Neural progenitor cell (in vitro differentiated cells): ENCODE measurements at regions not wholly inside any gene's neighbourhood (a gene's known extent, or its start where the extent isn't known, plus 50 kb on each side); places are given as distances from the start of the nearest gene placed in this dataset.
"Not testable (repeated sequence)": the region's sequence is repeated elsewhere in the genome, so short reads cannot be mapped to it uniquely, and the experiment has no call there.

ENCODE experiments used
- DNase-seq: peaks from one replicate; pipeline ENCODE4 v3.0.0-alpha.2; 2016; ENCODE audit warnings: low spot score
- H2AFZ ChIP-seq: fragments of 200-600 bp; sonication (generic); replicated peaks from 2 replicates; pipeline ENCODE4 v1.6.1; 2016; ENCODE audit warnings: antibody characterized with exemption
- H3F3A ChIP-seq: fragments of 200-600 bp; sonication (generic); 2 replicates; pipeline ENCODE4 v1.6.1; 2016; ENCODE audit warnings: antibody characterized with exemption, low read depth
- H3K27ac ChIP-seq: fragments of 200-600 bp; sonication (generic); 2 replicates; pipeline ENCODE4 v1.5.1; 2016; ENCODE audit warnings: mild to moderate bottlenecking
- H3K27me3 ChIP-seq: fragments of 200-600 bp; sonication (generic); 2 replicates; pipeline ENCODE4 v1.6.1; 2016; ENCODE audit warnings: mild to moderate bottlenecking, moderate library complexity
- H3K36me3 ChIP-seq: fragments of 200-600 bp; sonication (generic); 2 replicates; pipeline ENCODE4 v1.5.1; 2016
- H3K4me1 ChIP-seq: fragments of 200-600 bp; sonication (generic); 2 replicates; pipeline ENCODE4 v1.6.1; 2016; ENCODE audit warnings: mixed run types
- H3K4me2 ChIP-seq: fragments of 200-600 bp; sonication (generic); 2 replicates; pipeline ENCODE4 v1.6.1; 2016
- H3K4me3 ChIP-seq: fragments of 200-600 bp; sonication (generic); 2 replicates; pipeline ENCODE4 v1.5.1; 2016
- H3K79me2 ChIP-seq: fragments of 200-600 bp; sonication (generic); 2 replicates; pipeline ENCODE4 v1.6.1; 2016; ENCODE audit warnings: low read depth
- H3K9ac ChIP-seq: fragments of 200-600 bp; sonication (generic); 2 replicates; pipeline ENCODE4 v1.6.1; 2016
- H3K9me3 ChIP-seq: fragments of 200-600 bp; sonication (generic); 2 replicates; pipeline ENCODE4 v1.5.1; 2016; ENCODE audit warnings: low read depth
- H4K20me1 ChIP-seq: fragments of 200-600 bp; sonication (generic); 2 replicates; pipeline ENCODE4 v1.6.1; 2016; ENCODE audit warnings: low read depth
- H3K27ac Mint-ChIP-seq: 3 replicates; pipeline ENCODE4 v1.8.0; 2021; ENCODE audit warnings: mixed read lengths
- H3K27me3 Mint-ChIP-seq: 2 replicates; pipeline ENCODE4 v1.8.0; 2022; ENCODE audit warnings: low read depth, mild to moderate bottlenecking, inconsistent platforms, moderate library complexity, mixed read lengths; ENCODE audit not compliant: insufficient read depth
- H3K36me3 Mint-ChIP-seq: 3 replicates; pipeline ENCODE4 v1.8.0; 2021; ENCODE audit warnings: mixed read lengths
- H3K4me1 Mint-ChIP-seq: 3 replicates; pipeline ENCODE4 v1.8.0; 2021; ENCODE audit warnings: mixed read lengths
- H3K4me3 Mint-ChIP-seq: 3 replicates; pipeline ENCODE4 v1.8.0; 2021; ENCODE audit warnings: mild to moderate bottlenecking, moderate library complexity, mixed read lengths
- H3K9me3 Mint-ChIP-seq: 3 replicates; pipeline ENCODE4 v1.8.0; 2020; ENCODE audit warnings: mixed read lengths
- CTCF ChIP-seq: fragments of 200-600 bp; sonication (generic); IDR thresholded peaks from 2 replicates; pipeline ENCODE4 v1.5.1; 2017; ENCODE audit warnings: antibody characterized with exemption, mild to moderate bottlenecking
- EZH2 ChIP-seq: fragments of 200-600 bp; sonication (generic); IDR thresholded peaks from 2 replicates; pipeline ENCODE4 v1.6.1; 2017; ENCODE audit warnings: antibody characterized with exemption, mild to moderate bottlenecking, moderate library complexity
- EZH2phosphoT487 ChIP-seq: fragments of 200-600 bp; sonication (generic); IDR thresholded peaks from 2 replicates; pipeline ENCODE4 v1.6.1; 2017; ENCODE audit warnings: antibody characterized with exemption

- no peaks in the 10 kb centered on the region for H3K27me3 ChIP-seq
- no peaks in the 10 kb centered on the region for H4K20me1 ChIP-seq
- H3K36me3 ChIP-seq: no peaks in the 10 kb centered on the region
- H3K9me3 ChIP-seq: no peaks in the 10 kb centered on the region
- no peak for TF ChIP-seq EZH2phosphoT487
- no peak for TF ChIP-seq CTCF
- TF ChIP-seq EZH2: no peak
- H3K9ac ChIP-seq: no peak overlapping the region
- H3K27ac ChIP-seq: no peak overlapping the region
- H3K4me1 ChIP-seq: peaks cover 33% of the 10 kb centered on the region
- H3K79me2 ChIP-seq: no peaks in the 10 kb centered on the region
- Mint-ChIP-seq H3K27me3 (no peaks in the 10 kb centered on the region), H3K36me3 (no peaks in the 10 kb centered on the region), H3K9me3 (no peaks in the 10 kb centered on the region), H3K27ac (peak overlapping the region; percentile 12), H3K4me3 (no peak overlapping the region), H3K4me1 (peaks cover 31% of the 10 kb centered on the region)
- H3F3A ChIP-seq: peaks cover 12% of the 10 kb centered on the region
- H3K4me2 ChIP-seq: no peak overlapping the region
- no peak overlapping the region for H3K4me3 ChIP-seq
- no peak for DNase-seq
- H2AFZ ChIP-seq: no peak overlapping the region
These were observed 791.3 kb upstream of the KIRREL3 start for GRCh38 chr11:127791844-127792243.

DNA sequence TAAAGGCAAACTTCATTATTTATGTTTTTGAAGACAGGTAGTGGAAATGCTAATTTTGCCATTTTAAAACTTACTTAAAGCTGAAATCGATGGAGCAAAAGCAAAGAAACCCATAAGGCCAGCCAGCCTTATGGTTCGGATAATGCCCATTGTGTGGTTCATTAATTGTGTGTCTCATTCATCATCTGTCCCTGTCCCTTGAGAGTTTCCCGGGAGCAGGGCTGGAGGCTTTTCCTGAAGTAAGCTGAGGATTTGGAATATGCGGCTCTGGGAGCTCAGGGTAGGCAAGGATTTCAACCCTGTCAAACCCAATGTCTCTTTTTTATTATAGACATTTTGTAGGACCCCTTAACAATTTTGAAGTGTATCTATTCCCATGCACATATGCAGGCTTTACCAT, 790.0 kb upstream of the KIRREL3 start:
- Mint-ChIP-seq H3K4me1 (peaks cover 31% of the 10 kb centered on the region), H3K4me3 (no peak overlapping the region), H3K27ac (no peak overlapping the region), H3K27me3 (no peaks in the 10 kb centered on the region), H3K36me3 (no peaks in the 10 kb centered on the region), H3K9me3 (no peaks in the 10 kb centered on the region)
- no peak overlapping the region for H2AFZ ChIP-seq
- no peaks in the 10 kb centered on the region for H3K36me3 ChIP-seq
- no peaks in the 10 kb centered on the region for H3K27me3 ChIP-seq
- H3K9me3 ChIP-seq: no peaks in the 10 kb centered on the region
- no peaks in the 10 kb centered on the region for H4K20me1 ChIP-seq
- H3K4me2 ChIP-seq: peak overlapping the region; percentile 46
- H3K4me1 ChIP-seq: peaks cover 33% of the 10 kb centered on the region
- no peak overlapping the region for H3K4me3 ChIP-seq
- H3K79me2 ChIP-seq: no peaks in the 10 kb centered on the region
- no peak for TF ChIP-seq EZH2phosphoT487
- no peak for TF ChIP-seq CTCF
- TF ChIP-seq EZH2: no peak
- peaks cover 12% of the 10 kb centered on the region for H3F3A ChIP-seq
- H3K9ac ChIP-seq: no peak overlapping the region
- H3K27ac ChIP-seq: no peak overlapping the region
- DNase-seq: peak; percentile 35

DNA sequence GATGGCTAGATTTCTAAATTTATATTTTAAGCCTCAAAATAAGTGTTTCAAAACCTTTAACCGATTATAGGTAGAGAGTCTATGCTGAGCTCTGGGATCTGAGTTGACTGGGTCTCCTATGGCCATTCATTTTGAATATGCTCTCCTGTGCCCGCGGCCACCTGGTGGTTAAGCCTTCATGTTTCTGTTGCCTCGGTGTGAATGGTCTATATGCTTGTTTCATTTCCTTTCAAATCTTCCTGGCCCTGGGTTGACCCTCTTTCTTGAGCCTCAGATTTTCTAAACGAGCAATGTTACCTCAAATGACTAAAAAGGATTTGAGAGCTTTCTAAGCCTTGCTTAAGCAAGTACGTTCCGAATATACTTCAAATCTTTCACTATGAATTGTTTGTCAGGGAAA, 789.4 kb upstream of the KIRREL3 start:
- H3K4me2 ChIP-seq: peak overlapping the region; percentile 46
- Mint-ChIP-seq H3K9me3 (no peaks in the 10 kb centered on the region), H3K27ac (peak overlapping the region; percentile 2), H3K4me1 (peaks cover 27% of the 10 kb centered on the region), H3K4me3 (no peak overlapping the region), H3K36me3 (no peaks in the 10 kb centered on the region), H3K27me3 (no peaks in the 10 kb centered on the region)
- no peaks in the 10 kb centered on the region for H3K79me2 ChIP-seq
- H3K36me3 ChIP-seq: no peaks in the 10 kb centered on the region
- H3K27ac ChIP-seq: no peak overlapping the region
- H3K9me3 ChIP-seq: no peaks in the 10 kb centered on the region
- no peak overlapping the region for H3K9ac ChIP-seq
- H3K27me3 ChIP-seq: no peaks in the 10 kb centered on the region
- H3K4me1 ChIP-seq: peaks cover 26% of the 10 kb centered on the region
- H4K20me1 ChIP-seq: no peaks in the 10 kb centered on the region
- H3K4me3 ChIP-seq: no peak overlapping the region
- no peak for TF ChIP-seq EZH2
- no peak for TF ChIP-seq EZH2phosphoT487
- TF ChIP-seq CTCF: peak; percentile 59
- H2AFZ ChIP-seq: peak overlapping the region; percentile 19
- peak; percentile 54 for DNase-seq
- H3F3A ChIP-seq: peaks cover 12% of the 10 kb centered on the region

DNA sequence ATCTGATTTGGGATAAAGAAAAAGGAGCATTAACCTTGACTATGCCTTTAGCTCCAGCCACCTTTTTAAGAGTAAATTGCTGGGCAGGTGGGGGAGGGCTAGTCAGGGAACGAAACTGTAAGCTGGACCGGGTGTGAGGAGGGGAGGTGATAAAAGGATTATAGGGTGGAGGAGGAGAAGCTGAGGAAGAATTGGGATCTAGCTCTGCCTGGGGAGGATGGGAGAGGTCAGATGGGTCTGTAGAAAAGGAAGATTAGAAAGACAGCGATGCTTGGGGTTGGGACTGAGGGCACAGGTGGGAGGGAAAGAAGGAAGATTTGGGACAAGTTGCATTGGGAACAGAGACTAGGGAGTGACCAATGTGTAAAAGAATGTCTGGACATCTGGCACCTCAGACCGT, 772.4 kb upstream of the KIRREL3 start:
- not testable (repeated sequence) for H3K9me3 Mint-ChIP-seq, H3K27ac Mint-ChIP-seq, H4K20me1 ChIP-seq, DNase-seq, H3K4me3 Mint-ChIP-seq, H3K4me2 ChIP-seq, H3K4me1 ChIP-seq, H3K4me1 Mint-ChIP-seq, H3K36me3 Mint-ChIP-seq, H3K79me2 ChIP-seq, H3K27me3 ChIP-seq, H3K27ac ChIP-seq, H3F3A ChIP-seq, H3K9ac ChIP-seq, H3K27me3 Mint-ChIP-seq, H3K9me3 ChIP-seq, H3K36me3 ChIP-seq, H2AFZ ChIP-seq, H3K4me3 ChIP-seq

DNA sequence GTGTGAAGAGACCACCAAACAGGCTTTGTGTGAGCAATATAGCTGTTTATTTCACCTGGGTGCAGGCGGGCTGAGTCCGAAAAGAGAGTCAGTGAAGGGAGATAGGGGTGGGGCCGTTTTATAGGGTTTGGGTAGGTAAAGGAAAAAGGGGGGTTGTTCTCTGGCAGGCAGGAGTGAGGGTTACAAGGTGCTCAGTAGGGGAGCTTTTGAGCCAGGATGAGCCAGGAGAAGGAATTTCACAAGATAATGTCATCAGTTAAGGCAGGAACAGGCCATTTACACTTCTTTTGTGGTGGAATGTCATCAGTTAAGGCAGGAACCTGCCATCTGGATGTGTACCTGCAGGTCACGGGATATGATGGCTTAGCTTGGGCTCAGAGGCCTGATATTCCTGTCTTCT, 768.4 kb upstream of the KIRREL3 start:
- H3K36me3 Mint-ChIP-seq, H3F3A ChIP-seq, H3K4me3 ChIP-seq, H3K4me1 Mint-ChIP-seq, H3K4me2 ChIP-seq, H3K4me3 Mint-ChIP-seq, H3K27ac ChIP-seq, DNase-seq, H3K9me3 ChIP-seq, H3K9ac ChIP-seq, H3K4me1 ChIP-seq, H3K36me3 ChIP-seq, H2AFZ ChIP-seq, H3K79me2 ChIP-seq, H3K27me3 Mint-ChIP-seq, H3K27me3 ChIP-seq, H3K9me3 Mint-ChIP-seq, H3K27ac Mint-ChIP-seq, H4K20me1 ChIP-seq: not testable (repeated sequence)
